GM12865 (cell line): ENCODE measurements at regions not wholly inside any gene's neighbourhood (a gene's known extent, or its start where the extent isn't known, plus 50 kb on each side); places are given as distances from the start of the nearest gene placed in this dataset.

Experiments
- DNase-seq: peaks from one replicate; pipeline ENCODE4 v3.0.0; 2010; ENCODE audit warnings: low read depth
- H3K4me3 ChIP-seq: 2 replicates; pipeline ENCODE4 v1.5.1; 2011; ENCODE audit warnings: mild to moderate bottlenecking, low read depth, low read length, control low read depth
- CTCF ChIP-seq: IDR thresholded peaks from 2 replicates; pipeline ENCODE4 v1.5.1; 2011; ENCODE audit warnings: low read length, control low read depth, low read depth, inconsistent platforms; ENCODE audit not compliant: insufficient read depth; ENCODE audit errors: missing control alignments

GRCh38 chr20:60255866-60256265, 297.6 kb downstream of the CDH26 start:
- H3K4me3 ChIP-seq: no peak overlapping the region
- DNase-seq: no peak
- no peak for TF ChIP-seq CTCF

GRCh38 chr20:60256811-60257210, 298.6 kb downstream of the CDH26 start:
- no peak for DNase-seq
- TF ChIP-seq CTCF: no peak
- H3K4me3 ChIP-seq: no peak overlapping the region

- no peak for DNase-seq
- TF ChIP-seq CTCF: no peak
- H3K4me3 ChIP-seq: no peak overlapping the region
Observed at GRCh38 chr20:60257671-60258070, 299.4 kb downstream of the CDH26 start.

GRCh38 chr20:60258255-60258863, 300.1 kb downstream of the CDH26 start:
- H3K4me3 ChIP-seq: no peak overlapping the region
- DNase-seq: no peak
- no peak for TF ChIP-seq CTCF

GRCh38 chr20:60261333-60261732, 303.1 kb downstream of the CDH26 start:
- no peak for TF ChIP-seq CTCF
- DNase-seq: no peak
- H3K4me3 ChIP-seq: no peak overlapping the region

GRCh38 chr20:60262967-60263603, 304.9 kb downstream of the CDH26 start:
- DNase-seq: peak; percentile 5
- peak; percentile 63 for TF ChIP-seq CTCF
- H3K4me3 ChIP-seq: no peak overlapping the region
